ENCODE measurements at regions not wholly inside any gene's neighbourhood (a gene's known extent, or its start where the extent isn't known, plus 50 kb on each side); places are given as distances from the start of the nearest gene placed in this dataset.

- no peaks in the 10 kb centered on the region for H3K36me3 Mint-ChIP-seq (ENCODE audit: low read depth)
- H3K9me3 Mint-ChIP-seq: peaks cover 4% of the 10 kb centered on the region; the same call in 1 of the 2 replicates
- no peak overlapping the region for H3K4me3 Mint-ChIP-seq
- no peaks in the 10 kb centered on the region for H3K4me1 Mint-ChIP-seq (ENCODE audit: low read depth)
- peaks cover 6% of the 10 kb centered on the region; the same call in 1 of the 2 replicates for H3K27me3 Mint-ChIP-seq (ENCODE audit: insufficient read depth)
- no peak for TF ChIP-seq CTCF (IDR thresholded peaks at IDR 0.05)
- H3K27ac Mint-ChIP-seq: no peak overlapping the region
- no peak for DNase-seq
Observed at GRCh38 chr5:124806026-124806372, 59.6 kb upstream of the ZNF608 start.

- no peak for TF ChIP-seq CTCF (IDR thresholded peaks at IDR 0.05)
- H3K36me3 Mint-ChIP-seq (ENCODE audit: low read depth): no peaks in the 10 kb centered on the region
- peaks cover 4% of the 10 kb centered on the region; the same call in 1 of the 2 replicates for H3K9me3 Mint-ChIP-seq
- peaks cover 6% of the 10 kb centered on the region; the same call in 1 of the 2 replicates for H3K27me3 Mint-ChIP-seq (ENCODE audit: insufficient read depth)
- H3K4me1 Mint-ChIP-seq (ENCODE audit: low read depth): no peaks in the 10 kb centered on the region
- no peak for DNase-seq
- no peak overlapping the region for H3K27ac Mint-ChIP-seq
- H3K4me3 Mint-ChIP-seq: no peak overlapping the region
Observed at GRCh38 chr5:124806373-124807077, 60.1 kb upstream of the ZNF608 start.

- H3K27me3 Mint-ChIP-seq (ENCODE audit: insufficient read depth): peaks cover 4% of the 10 kb centered on the region
- peaks cover 4% of the 10 kb centered on the region; the same call in 1 of the 2 replicates for H3K9me3 Mint-ChIP-seq
- no peak for DNase-seq
- H3K4me1 Mint-ChIP-seq (ENCODE audit: low read depth): no peaks in the 10 kb centered on the region
- no peaks in the 10 kb centered on the region for H3K36me3 Mint-ChIP-seq (ENCODE audit: low read depth)
- H3K4me3 Mint-ChIP-seq: no peak overlapping the region
- H3K27ac Mint-ChIP-seq: no peak overlapping the region
- no peak for TF ChIP-seq CTCF (IDR thresholded peaks at IDR 0.05)
Observed at GRCh38 chr5:124808842-124809268, 62.4 kb upstream of the ZNF608 start.

GRCh38 chr5:124810396-124811006 is 64.1 kb upstream of the ZNF608 start:
- Mint-ChIP-seq H3K27ac (no peak overlapping the region), H3K36me3 (ENCODE audit: low read depth) (no peaks in the 10 kb centered on the region), H3K9me3 (no peaks in the 10 kb centered on the region), H3K4me1 (ENCODE audit: low read depth) (no peaks in the 10 kb centered on the region), H3K27me3 (ENCODE audit: insufficient read depth) (peaks cover 4% of the 10 kb centered on the region), H3K4me3 (no peak overlapping the region)
- no peak for TF ChIP-seq CTCF (IDR thresholded peaks at IDR 0.05)
- no peak for DNase-seq

- Mint-ChIP-seq H3K4me1 (ENCODE audit: low read depth) (no peaks in the 10 kb centered on the region), H3K4me3 (no peak overlapping the region), H3K27me3 (ENCODE audit: insufficient read depth) (peaks cover 4% of the 10 kb centered on the region), H3K27ac (no peak overlapping the region), H3K36me3 (ENCODE audit: low read depth) (no peaks in the 10 kb centered on the region), H3K9me3 (no peaks in the 10 kb centered on the region)
- DNase-seq: no peak
- no peak for TF ChIP-seq CTCF (IDR thresholded peaks at IDR 0.05)
Observed at GRCh38 chr5:124812771-124813358, 66.4 kb upstream of the ZNF608 start.

All from HFFc6 (cell line).